ENCODE measurements at regions not wholly inside any gene's neighbourhood (a gene's known extent, or its start where the extent isn't known, plus 50 kb on each side); places are given as distances from the start of the nearest gene placed in this dataset.

DNA sequence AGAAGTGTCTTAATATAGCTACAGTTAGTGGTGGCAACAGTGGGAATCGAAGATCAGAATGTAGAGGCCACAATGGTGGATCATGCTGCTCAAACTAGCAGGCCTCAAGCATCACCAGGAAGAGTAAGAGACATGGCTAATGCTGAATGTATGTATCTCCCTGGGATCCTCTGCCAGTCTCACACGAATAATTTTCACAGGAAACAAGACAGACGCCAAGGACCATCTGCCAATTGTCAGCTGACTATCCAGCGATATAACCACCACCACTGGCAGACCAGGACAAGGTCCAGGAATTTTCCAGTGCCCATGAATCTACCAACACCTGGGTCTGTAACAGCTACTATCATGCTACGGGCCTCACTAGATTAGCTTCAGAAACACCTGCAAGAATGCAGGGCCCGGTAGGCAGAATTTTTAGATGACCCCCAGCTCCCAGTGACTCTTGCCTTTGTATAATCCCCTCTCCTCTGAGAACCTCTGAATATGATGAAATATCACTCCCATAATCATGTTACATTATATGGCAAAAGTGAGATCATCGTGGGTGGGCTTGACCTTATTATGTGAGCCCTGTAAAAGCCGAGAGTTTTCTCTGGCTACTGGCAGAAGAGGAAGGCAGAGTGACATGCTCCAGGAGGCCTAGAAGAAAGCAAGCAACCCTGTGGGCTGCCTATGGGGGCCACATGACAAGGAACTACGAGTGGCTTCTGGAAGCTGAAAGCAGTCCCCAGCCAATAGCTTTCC lies 429.8 kb downstream of the BCOR start:
- TF ChIP-seq, protein P1, sequence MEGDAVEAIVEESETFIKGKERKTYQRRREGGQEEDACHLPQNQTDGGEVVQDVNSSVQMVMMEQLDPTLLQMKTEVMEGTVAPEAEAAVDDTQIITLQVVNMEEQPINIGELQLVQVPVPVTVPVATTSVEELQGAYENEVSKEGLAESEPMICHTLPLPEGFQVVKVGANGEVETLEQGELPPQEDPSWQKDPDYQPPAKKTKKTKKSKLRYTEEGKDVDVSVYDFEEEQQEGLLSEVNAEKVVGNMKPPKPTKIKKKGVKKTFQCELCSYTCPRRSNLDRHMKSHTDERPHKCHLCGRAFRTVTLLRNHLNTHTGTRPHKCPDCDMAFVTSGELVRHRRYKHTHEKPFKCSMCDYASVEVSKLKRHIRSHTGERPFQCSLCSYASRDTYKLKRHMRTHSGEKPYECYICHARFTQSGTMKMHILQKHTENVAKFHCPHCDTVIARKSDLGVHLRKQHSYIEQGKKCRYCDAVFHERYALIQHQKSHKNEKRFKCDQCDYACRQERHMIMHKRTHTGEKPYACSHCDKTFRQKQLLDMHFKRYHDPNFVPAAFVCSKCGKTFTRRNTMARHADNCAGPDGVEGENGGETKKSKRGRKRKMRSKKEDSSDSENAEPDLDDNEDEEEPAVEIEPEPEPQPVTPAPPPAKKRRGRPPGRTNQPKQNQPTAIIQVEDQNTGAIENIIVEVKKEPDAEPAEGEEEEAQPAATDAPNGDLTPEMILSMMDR (conservative IDR thresholded peaks at IDR 0.05; ENCODE audit: low read depth, low read length) = no peak
- DNase-seq (ENCODE audit: low read depth) = no peak

GRCh38 chrX:39669668-39670067 lies 428.1 kb downstream of the BCOR start:
- no peak for DNase-seq (ENCODE audit: low read depth)
- TF ChIP-seq, protein P1 (conservative IDR thresholded peaks at IDR 0.05; ENCODE audit: low read depth, low read length) = no peak
- H3K4me3 ChIP-seq (ENCODE audit: low read length) = no peak overlapping the region

More for the DNA sequence above, 429.8 kb downstream of the BCOR start:
- H3K4me3 ChIP-seq (ENCODE audit: low read length) = no peak overlapping the region

DNA sequence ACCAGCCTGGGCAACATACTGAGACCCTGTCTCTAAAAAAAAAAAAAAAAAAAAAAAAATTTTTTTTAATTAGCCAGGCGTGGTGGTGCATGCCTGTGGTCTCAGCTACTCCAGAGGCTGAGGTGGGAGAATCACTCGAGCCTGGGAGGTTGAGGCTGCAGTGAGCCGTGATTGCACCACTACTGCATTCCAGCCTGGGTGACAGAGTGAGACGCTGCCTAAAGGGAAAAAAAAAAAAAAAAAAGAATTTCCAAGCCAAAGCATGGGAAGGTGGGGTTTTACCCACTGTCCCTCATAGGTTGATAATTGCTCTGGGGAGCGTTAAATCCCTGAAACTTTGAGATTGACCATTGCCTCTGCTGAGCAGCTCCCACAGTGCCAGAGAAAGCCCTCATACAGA lies 427.5 kb downstream of the BCOR start:
- no peak for DNase-seq (ENCODE audit: low read depth)
- no peak overlapping the region for H3K4me3 ChIP-seq (ENCODE audit: low read length)

GRCh38 chrX:39672405-39672804 lies 425.4 kb downstream of the BCOR start:
- no peak overlapping the region for H3K4me3 ChIP-seq (ENCODE audit: low read length)
- TF ChIP-seq, protein P1 (conservative IDR thresholded peaks at IDR 0.05; ENCODE audit: low read depth, low read length) = no peak
- DNase-seq (ENCODE audit: low read depth) = no peak

More for the DNA sequence above, 427.5 kb downstream of the BCOR start:
- TF ChIP-seq, protein P1 (conservative IDR thresholded peaks at IDR 0.05; ENCODE audit: low read depth, low read length) = no peak

- no peak overlapping the region for H3K4me3 ChIP-seq (ENCODE audit: low read length)
- TF ChIP-seq, protein P1 (conservative IDR thresholded peaks at IDR 0.05; ENCODE audit: low read depth, low read length) = no peak
- DNase-seq (ENCODE audit: low read depth) = no peak
Observed at GRCh38 chrX:39674490-39675161, 423.1 kb downstream of the BCOR start.

DNA sequence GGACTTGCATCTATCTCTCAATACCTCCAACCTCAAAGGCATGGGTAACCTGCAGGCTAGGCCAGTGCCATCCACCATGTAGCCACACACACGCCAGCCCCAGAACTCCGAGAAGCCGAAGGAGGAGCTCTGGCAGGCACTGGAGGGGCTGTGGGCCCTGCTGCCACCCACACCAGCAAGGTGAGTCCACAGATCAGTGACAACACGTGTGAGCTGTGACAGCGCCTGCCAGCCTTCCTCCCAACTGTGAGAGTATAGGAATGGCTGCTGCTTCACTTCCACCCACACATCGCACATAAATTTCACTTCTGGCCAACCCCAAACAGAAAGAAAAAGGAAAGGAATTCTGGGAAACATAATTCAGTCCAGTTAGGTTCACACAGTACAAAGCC lies 422.6 kb downstream of the BCOR start:
- TF ChIP-seq, protein P1 (conservative IDR thresholded peaks at IDR 0.05; ENCODE audit: low read depth, low read length) = no peak
- no peak for DNase-seq (ENCODE audit: low read depth)
- H3K4me3 ChIP-seq (ENCODE audit: low read length) = no peak overlapping the region

GRCh38 chrX:39675619-39676018 lies 422.1 kb downstream of the BCOR start:
- no peak overlapping the region for H3K4me3 ChIP-seq (ENCODE audit: low read length)
- DNase-seq (ENCODE audit: low read depth) = no peak
- TF ChIP-seq, protein P1 (conservative IDR thresholded peaks at IDR 0.05; ENCODE audit: low read depth, low read length) = no peak
